ENCODE measurements at regions not wholly inside any gene's neighbourhood (a gene's known extent, or its start where the extent isn't known, plus 50 kb on each side); places are given as distances from the start of the nearest gene placed in this dataset.

- Histone ChIP-seq H3K9me1 (replicated peaks; ENCODE audit: control insufficient read depth, extremely low read depth, insufficient read depth, low read length) (no peaks in the 10 kb centered on the region), H3K9me3 (replicated peaks; ENCODE audit: control insufficient read depth, insufficient read depth, low read length) (no peaks in the 10 kb centered on the region), H3K36me3 (ENCODE audit: control insufficient read depth in 2 of 2, extremely low read depth in 1 of 2, insufficient read depth in 2 of 2, low read length in 2 of 2) (no peaks in the 10 kb centered on the region), H2AFZ (ENCODE audit: low read depth, low read length) (no peak overlapping the region), H3K4me1 (ENCODE audit: control insufficient read depth, extremely low read depth, insufficient read depth, low read length) (no peaks in the 10 kb centered on the region), H3K27me3 (ENCODE audit: control insufficient read depth in 2 of 2, insufficient read depth in 2 of 2, low read length in 2 of 2) (no peaks in the 10 kb centered on the region), H3K4me2 (ENCODE audit: insufficient read depth, low read length) (no peak overlapping the region), H3K9ac (replicated peaks; ENCODE audit: extremely low read depth, insufficient read depth, low read length) (no peak overlapping the region), H3K4me3 (replicated peaks in 1 of 3; ENCODE audit: insufficient read depth in 1 of 3, low read depth in 1 of 3, low read length in 3 of 3) (no peak overlapping the region), H4K20me1 (replicated peaks; ENCODE audit: control insufficient read depth, extremely low read depth, insufficient read depth, low read length) (no peaks in the 10 kb centered on the region), H3K79me2 (ENCODE audit: control insufficient read depth, insufficient read depth, low read length) (no peaks in the 10 kb centered on the region), H3K27ac (ENCODE audit: insufficient read depth, low read depth, low read length) (no peak overlapping the region)
- DNase-seq (ENCODE audit: low read depth, low spot score): no peak
- ChIA-PET CTCF (interaction anchor here (1.0 to 1.7 kb wide), 2 partner anchors 12 to 97 kb away, joined by 3 read pairs; no protein-coding TSS in a partner anchor), POLR2A (no interaction called here)
- dilution Hi-C loops (cut with MboI; ENCODE audit: extremely low pct_ligation_motif_present, low sequenced_read_pairs) (no loop called here), intact Hi-C loops (cut with micrococcal nuclease) (no loop called here)
- TF ChIP-seq MAX (IDR thresholded peaks at IDR 0.05; ENCODE audit: insufficient read depth, insufficient read length): no peak
- no peak for TF ChIP-seq POLR2A (IDR thresholded peaks at IDR 0.05; ENCODE audit: low read depth, low read length)
- TF ChIP-seq JUN (IDR thresholded peaks at IDR 0.05; ENCODE audit: borderline replicate concordance, insufficient read depth, insufficient read length, low read depth): no peak
- no peak for TF ChIP-seq POLR2AphosphoS5 (IDR thresholded peaks at IDR 0.05; ENCODE audit: insufficient read depth, low read depth, low read length)
- no peak for TF ChIP-seq FOS (IDR thresholded peaks at IDR 0.05; ENCODE audit: borderline replicate concordance, insufficient read depth, low read length)
- TF ChIP-seq GATA2 (IDR thresholded peaks at IDR 0.05; ENCODE audit: insufficient read depth, insufficient read length, low read depth, low read length): no peak
- no peak for TF ChIP-seq MYC (IDR thresholded peaks at IDR 0.05; ENCODE audit: low read depth, low read length)
- TF ChIP-seq, protein P1, sequence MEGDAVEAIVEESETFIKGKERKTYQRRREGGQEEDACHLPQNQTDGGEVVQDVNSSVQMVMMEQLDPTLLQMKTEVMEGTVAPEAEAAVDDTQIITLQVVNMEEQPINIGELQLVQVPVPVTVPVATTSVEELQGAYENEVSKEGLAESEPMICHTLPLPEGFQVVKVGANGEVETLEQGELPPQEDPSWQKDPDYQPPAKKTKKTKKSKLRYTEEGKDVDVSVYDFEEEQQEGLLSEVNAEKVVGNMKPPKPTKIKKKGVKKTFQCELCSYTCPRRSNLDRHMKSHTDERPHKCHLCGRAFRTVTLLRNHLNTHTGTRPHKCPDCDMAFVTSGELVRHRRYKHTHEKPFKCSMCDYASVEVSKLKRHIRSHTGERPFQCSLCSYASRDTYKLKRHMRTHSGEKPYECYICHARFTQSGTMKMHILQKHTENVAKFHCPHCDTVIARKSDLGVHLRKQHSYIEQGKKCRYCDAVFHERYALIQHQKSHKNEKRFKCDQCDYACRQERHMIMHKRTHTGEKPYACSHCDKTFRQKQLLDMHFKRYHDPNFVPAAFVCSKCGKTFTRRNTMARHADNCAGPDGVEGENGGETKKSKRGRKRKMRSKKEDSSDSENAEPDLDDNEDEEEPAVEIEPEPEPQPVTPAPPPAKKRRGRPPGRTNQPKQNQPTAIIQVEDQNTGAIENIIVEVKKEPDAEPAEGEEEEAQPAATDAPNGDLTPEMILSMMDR (IDR thresholded peaks at IDR 0.05; ENCODE audit: extremely low read depth in 1 of 2, insufficient read depth in 1 of 2, low read depth in 1 of 2, low read length in 2 of 2): no peak
- no peak for TF ChIP-seq EZH2 (IDR thresholded peaks at IDR 0.05; ENCODE audit: borderline replicate concordance, low read depth, low read length, severe bottlenecking)
- BruUV-seq (replicated peaks): no TSS peak
- no peak for FAIRE-seq
Observed at GRCh38 chr21:27035791-27036190, 68.9 kb upstream of the ADAMTS5 start.
